Liver (tissue), 8 donors: ENCODE measurements at regions not wholly inside any gene's neighbourhood (a gene's known extent, or its start where the extent isn't known, plus 50 kb on each side); places are given as distances from the start of the nearest gene placed in this dataset.

Source experiments
- DNase-seq: peaks from one replicate; pipeline ENCODE4 v3.0.0-alpha.2; 2017; ENCODE audit warnings: low spot score
- H3K27ac ChIP-seq, 2 donors: one replicate each; pipeline ENCODE4 v1.7.0; 2013; ENCODE audit warnings: inconsistent platforms in 2 of 2, low read length in 2 of 2, control low read depth in 1 of 2, low read depth in 1 of 2, mild to moderate bottlenecking in 1 of 2
- H3K27me3 ChIP-seq, 4 donors: one replicate each; pipeline versions ENCODE4 v1.6.1 to v1.7.0; 2013; ENCODE audit warnings: low read length in 3 of 4, inconsistent platforms in 1 of 4, mild to moderate bottlenecking in 1 of 4, moderate library complexity in 1 of 4; ENCODE audit not compliant: control insufficient read depth in 4 of 4, insufficient read depth in 4 of 4
- H3K36me3 ChIP-seq, 4 donors: one replicate each; pipeline versions ENCODE4 v1.6.1 to v1.7.0; 2013; ENCODE audit warnings: low read length in 3 of 4, mild to moderate bottlenecking in 3 of 4, low read depth in 1 of 4, moderate library complexity in 1 of 4; ENCODE audit not compliant: control insufficient read depth in 4 of 4, insufficient read depth in 3 of 4
- H3K4me1 ChIP-seq, 4 donors: one replicate each; pipeline versions ENCODE4 v1.6.1 to v1.7.0; 2013; ENCODE audit warnings: low read length in 3 of 4, mild to moderate bottlenecking in 3 of 4, moderate library complexity in 1 of 4; ENCODE audit not compliant: control insufficient read depth in 4 of 4, insufficient read depth in 4 of 4
- H3K4me3 ChIP-seq, 3 donors: one replicate each; pipeline versions ENCODE4 v1.6.1 to v1.7.0; 2013; ENCODE audit warnings: low read length in 3 of 3, control low read depth in 1 of 3, low read depth in 1 of 3, mild to moderate bottlenecking in 1 of 3
- H3K9ac ChIP-seq, 2 donors: one replicate each; pipeline ENCODE4 v1.7.0; 2013; ENCODE audit warnings: low read length in 2 of 2, mild to moderate bottlenecking in 2 of 2, moderate library complexity in 2 of 2, control low read depth in 1 of 2, low read depth in 1 of 2
- H3K9me3 ChIP-seq, 4 donors: one replicate each; pipeline versions ENCODE4 v1.6.1 to v1.7.0; 2013; ENCODE audit warnings: low read length in 3 of 4; ENCODE audit not compliant: control insufficient read depth in 4 of 4
- ATF3 ChIP-seq: IDR thresholded peaks from 2 replicates; pipeline ENCODE4 v1.6.1; 2016; ENCODE audit warnings: antibody characterized with exemption
- CTCF ChIP-seq: fragments of 150-350 bp; IDR thresholded peaks from 2 replicates; pipeline ENCODE4 v1.5.1; 2017; ENCODE audit warnings: improper control_type of control experiment, low read depth, low read length; ENCODE audit not compliant: missing input control
- EGR1 ChIP-seq, 2 donors: IDR thresholded peaks; 2 replicates each; pipeline ENCODE4 v1.6.1; 2016 to 2018; ENCODE audit warnings: antibody characterized with exemption in 2 of 2, low read depth in 2 of 2
- FOXA1 ChIP-seq: IDR thresholded peaks from 2 replicates; pipeline ENCODE4 v1.6.1; 2016; ENCODE audit warnings: antibody characterized with exemption
- FOXA2 ChIP-seq: IDR thresholded peaks from 2 replicates; pipeline ENCODE4 v1.6.1; 2016; ENCODE audit warnings: antibody characterized with exemption
- GABPA ChIP-seq, 2 donors: IDR thresholded peaks in 1 of 2; conservative IDR thresholded peaks in 1 of 2; 2 replicates each; pipeline ENCODE4 v1.6.1; 2016; ENCODE audit warnings: antibody characterized with exemption in 2 of 2, mild to moderate bottlenecking in 1 of 2, moderate library complexity in 1 of 2
- HNF4A ChIP-seq, 2 donors: conservative IDR thresholded peaks; 2 replicates each; pipeline ENCODE4 v1.6.1; 2016; ENCODE audit warnings: antibody characterized with exemption in 2 of 2, mild to moderate bottlenecking in 2 of 2
- HNF4G ChIP-seq: IDR thresholded peaks from 2 replicates; pipeline ENCODE4 v1.6.1; 2016; ENCODE audit warnings: antibody characterized with exemption
- JUND ChIP-seq, 2 donors: IDR thresholded peaks; 2 replicates each; pipeline ENCODE4 v1.6.1; 2016; ENCODE audit warnings: antibody characterized with exemption in 2 of 2
- MAX ChIP-seq: IDR thresholded peaks from 2 replicates; pipeline ENCODE4 v1.6.1; 2016; ENCODE audit warnings: antibody characterized with exemption
- NR2F2 ChIP-seq: IDR thresholded peaks from 2 replicates; pipeline ENCODE4 v1.6.1; 2016; ENCODE audit warnings: antibody characterized with exemption
- RAD21 ChIP-seq, 2 donors: IDR thresholded peaks; 2 replicates each; pipeline ENCODE4 v1.6.1; 2016; ENCODE audit warnings: antibody characterized with exemption in 2 of 2, mild to moderate bottlenecking in 2 of 2
- REST ChIP-seq: IDR thresholded peaks from 2 replicates; pipeline ENCODE4 v1.6.1; 2016; ENCODE audit warnings: antibody characterized with exemption, mild to moderate bottlenecking
- RXRA ChIP-seq, 2 donors: IDR thresholded peaks; 2 replicates each; pipeline ENCODE4 v1.6.1; 2017 to 2018; ENCODE audit warnings: antibody characterized with exemption in 2 of 2, mild to moderate bottlenecking in 1 of 2
- SP1 ChIP-seq: IDR thresholded peaks from 2 replicates; pipeline ENCODE4 v1.6.1; 2018; ENCODE audit warnings: antibody characterized with exemption, mild to moderate bottlenecking
- TAF1 ChIP-seq: conservative IDR thresholded peaks from 2 replicates; pipeline ENCODE4 v1.6.1; 2016; ENCODE audit warnings: antibody characterized with exemption, mild to moderate bottlenecking
- YY1 ChIP-seq: IDR thresholded peaks from 2 replicates; pipeline ENCODE4 v1.6.1; 2016; ENCODE audit warnings: antibody characterized with exemption, mild to moderate bottlenecking
- ZBTB33 ChIP-seq: IDR thresholded peaks from 2 replicates; pipeline ENCODE4 v1.6.1; 2016; ENCODE audit warnings: antibody characterized with exemption
- WGBS: extraction: QIAGEN DNeasy Blood & Tissue Kit; methylation state at CpG from one replicate; pipeline ENCODE4 v1.1.7; 2013; 5-methylcytosine and 5-hydroxymethylcytosine counted together
- donor health status: healthy.
- donor health status: healthy.
- donor health status: healthy.
- donor health status: healthy.
- donor health status: healthy.

GRCh38 chr5:24389968-24390367 lies 254.8 kb downstream of the CDH10 start:
- no peak overlapping the region for H3K27ac ChIP-seq
- no peak overlapping the region for H3K4me3 ChIP-seq
- H3K9me3 ChIP-seq = no peaks in the 10 kb centered on the region
- no peaks in the 10 kb centered on the region for H3K4me1 ChIP-seq
- TF ChIP-seq RXRA (IDR thresholded peaks at IDR 0.05) = no peak
- TF ChIP-seq CTCF = no peak
- no peak for TF ChIP-seq MAX
- TF ChIP-seq HNF4A (conservative IDR thresholded peaks at IDR 0.05) = no peak
- no peak for TF ChIP-seq HNF4G
- no peak for TF ChIP-seq TAF1
- no peak for TF ChIP-seq REST
- TF ChIP-seq ZBTB33 = no peak
- no peak for TF ChIP-seq EGR1 (IDR thresholded peaks at IDR 0.05; ENCODE audit: low read depth in 2 of 2)
- no peak for TF ChIP-seq YY1
- TF ChIP-seq JUND (IDR thresholded peaks at IDR 0.05) = no peak
- no peak for TF ChIP-seq NR2F2
- TF ChIP-seq FOXA2 = no peak
- TF ChIP-seq GABPA (IDR thresholded peaks at IDR 0.05 in 1 of 2, conservative IDR thresholded peaks at IDR 0.05 in 1 of 2) = no peak
- no peak for TF ChIP-seq FOXA1
- no peak for TF ChIP-seq SP1
- no peak for TF ChIP-seq ATF3
- 93% methylated on average over 4 of the region's 4 CpGs for WGBS
- no peak for DNase-seq
- H3K9ac ChIP-seq = no peak overlapping the region
- H3K27me3 ChIP-seq = no peaks in the 10 kb centered on the region
- no peaks in the 10 kb centered on the region for H3K36me3 ChIP-seq

- Histone ChIP-seq H3K9ac (no peak overlapping the region), H3K4me1 (no peaks in the 10 kb centered on the region), H3K27ac (no peak overlapping the region), H3K9me3 (no peaks in the 10 kb centered on the region), H3K4me3 (no peak overlapping the region), H3K36me3 (no peaks in the 10 kb centered on the region), H3K27me3 (no peaks in the 10 kb centered on the region)
- no peak for DNase-seq
- TF ChIP-seq SP1 = no peak
- TF ChIP-seq RAD21 (IDR thresholded peaks at IDR 0.05) = no peak
- TF ChIP-seq HNF4G = no peak
- TF ChIP-seq RXRA (IDR thresholded peaks at IDR 0.05) = no peak
- no peak for TF ChIP-seq CTCF
- no peak for TF ChIP-seq YY1
- no peak for TF ChIP-seq FOXA2
- no peak for TF ChIP-seq TAF1
- no peak for TF ChIP-seq HNF4A (conservative IDR thresholded peaks at IDR 0.05)
- no peak for TF ChIP-seq REST
- 78% methylated on average over 7 of the region's 7 CpGs for WGBS
Observed at GRCh38 chr5:24391816-24392215, 253.0 kb downstream of the CDH10 start.
